Fibroblast of lung (primary cell): ENCODE measurements at regions not wholly inside any gene's neighbourhood (a gene's known extent, or its start where the extent isn't known, plus 50 kb on each side); places are given as distances from the start of the nearest gene placed in this dataset.

Experiments used
- CTCF ChIP-seq, 2 donors: IDR thresholded peaks in 1 of 2; conservative IDR thresholded peaks in 1 of 2; 1 replicate in 1 of 2; 2 replicates in 1 of 2; pipeline ENCODE4 v1.5.1; 2011 to 2012; ENCODE audit warnings: low read length in 2 of 2, control low read depth in 1 of 2, inconsistent platforms in 1 of 2, low read depth in 1 of 2, mild to moderate bottlenecking in 1 of 2
- EZH2 ChIP-seq: IDR thresholded peaks from 2 replicates; pipeline ENCODE4 v1.5.1; 2012; ENCODE audit warnings: low read length, control low read depth, mild to moderate bottlenecking; ENCODE audit errors: missing control alignments

GRCh38 chr21:28018213-28018612 is 974.5 kb downstream of the LTN1 start:
- no peak for TF ChIP-seq CTCF (conservative IDR thresholded peaks at IDR 0.05 in 1 of 2, IDR thresholded peaks at IDR 0.05 in 1 of 2; ENCODE audit: low read depth in 1 of 2, low read length in 2 of 2)
- no peak for TF ChIP-seq EZH2
